HG02885 (cell line): ENCODE measurements at regions not wholly inside any gene's neighbourhood (a gene's known extent, or its start where the extent isn't known, plus 50 kb on each side); places are given as distances from the start of the nearest gene placed in this dataset.

Experiments used
- ATAC-seq: cut with Tn5 transposase; IDR thresholded peaks from one replicate; pipeline ENCODE4 v1.9.1; 2021; ENCODE audit warnings: mild to moderate bottlenecking; ENCODE audit not compliant: unreplicated experiment, poor library complexity

GRCh38 chr16:50997679-50998078 is 153.4 kb downstream of the SALL1 start:
- no peak for ATAC-seq

- ATAC-seq, result no peak
These were observed 154.3 kb downstream of the SALL1 start for GRCh38 chr16:50996830-50997186.

- ATAC-seq, result no peak
These were observed 154.8 kb downstream of the SALL1 start for GRCh38 chr16:50996166-50996829.

- no peak for ATAC-seq
These were observed 156.1 kb downstream of the SALL1 start for GRCh38 chr16:50994995-50995394.

DNA sequence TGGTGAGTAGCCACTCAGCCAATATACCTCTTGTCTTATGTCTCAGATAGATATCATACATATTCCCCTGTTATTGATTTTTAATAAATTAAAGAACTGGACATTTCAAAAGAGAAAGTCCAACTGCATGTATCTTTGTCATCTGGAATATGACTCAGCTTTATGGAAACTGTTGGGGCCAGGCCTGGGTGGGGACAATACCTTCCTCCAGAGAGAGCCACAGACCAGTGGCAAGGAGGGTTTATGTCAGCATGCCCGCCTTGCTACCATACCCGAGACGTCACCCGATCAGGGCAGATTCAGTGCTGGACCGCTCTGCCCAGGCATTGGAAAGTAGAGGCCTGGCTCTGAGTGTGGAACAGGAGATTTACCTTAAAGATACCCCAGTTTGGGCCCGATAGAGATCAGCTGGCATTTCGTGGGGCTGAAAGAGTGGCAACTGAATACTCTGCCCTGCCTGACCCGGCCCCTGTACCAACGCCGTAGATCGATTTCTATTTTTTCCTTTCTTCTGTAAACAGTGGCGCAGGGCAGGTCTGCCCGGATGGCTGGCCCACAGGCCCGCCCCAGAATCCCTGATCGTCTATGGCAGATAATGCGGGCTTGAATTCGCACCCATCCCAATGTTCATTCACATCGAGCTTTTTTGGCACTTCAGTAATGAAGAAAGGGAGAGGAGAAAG is 158.6 kb downstream of the SALL1 start:
- ATAC-seq, result no peak

DNA sequence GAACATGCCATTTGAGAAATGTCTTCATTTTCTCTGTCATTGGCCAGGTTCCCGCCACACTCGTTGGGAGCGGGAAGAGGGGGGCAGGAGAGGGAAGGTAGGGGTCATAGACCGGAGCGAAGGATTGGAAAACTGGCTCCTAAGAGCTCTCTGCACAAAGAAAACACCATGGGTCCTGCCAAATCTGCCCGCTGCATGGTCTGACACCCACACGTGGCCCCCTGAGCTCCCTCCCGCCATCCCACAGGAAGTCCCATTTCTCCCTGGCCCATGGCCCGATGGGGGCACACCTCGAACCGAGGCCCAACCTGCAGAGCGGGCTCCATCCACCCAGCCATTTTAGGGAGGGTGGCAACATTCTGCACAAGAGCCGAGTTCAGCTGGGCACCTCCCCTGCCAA is 159.6 kb downstream of the SALL1 start:
- ATAC-seq, result no peak

DNA sequence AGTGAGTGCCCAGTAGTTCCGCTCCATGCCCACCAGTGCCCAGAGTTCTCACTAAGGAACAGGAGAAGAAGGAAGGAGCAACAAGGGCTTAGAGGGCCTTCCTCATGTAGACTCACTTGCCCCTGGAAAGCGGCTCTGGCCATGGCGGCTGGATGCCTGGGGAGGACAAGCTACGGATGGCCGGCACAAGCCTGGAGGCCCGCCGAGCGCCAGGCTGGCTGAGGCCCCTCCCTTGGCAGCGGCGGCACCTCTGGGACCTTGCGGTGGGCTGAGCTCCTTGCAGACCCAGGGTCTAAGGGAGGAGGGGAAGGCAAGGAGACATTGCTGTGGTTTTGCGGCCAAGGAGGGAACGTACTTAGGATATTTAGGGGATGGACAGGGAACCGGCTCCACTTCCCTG is 160.1 kb downstream of the SALL1 start:
- no peak for ATAC-seq

- no peak for ATAC-seq
These were observed 162.0 kb downstream of the SALL1 start for GRCh38 chr16:50989047-50989446.

DNA sequence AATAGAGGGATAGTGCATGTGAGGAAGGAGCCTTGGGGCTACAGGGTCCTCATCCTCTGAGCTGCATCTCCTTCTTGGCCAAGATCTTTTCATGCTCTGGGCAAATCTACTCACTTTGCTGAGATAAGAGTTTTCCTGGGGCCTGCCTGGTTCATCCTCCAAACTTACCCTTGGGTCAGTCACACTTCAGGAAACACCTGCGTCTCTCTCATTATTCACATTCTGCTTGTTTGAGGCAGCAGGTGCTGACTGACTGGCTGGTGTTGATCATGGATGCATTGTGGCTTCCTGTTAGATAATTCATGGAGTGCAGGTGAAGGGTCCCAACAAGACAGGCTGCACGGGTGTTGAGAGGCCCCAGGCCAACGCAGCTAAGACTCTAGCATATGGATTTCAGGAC is 162.6 kb downstream of the SALL1 start:
- no peak for ATAC-seq

- ATAC-seq, result no peak
These were observed 164.6 kb downstream of the SALL1 start for GRCh38 chr16:50986453-50986852.

GRCh38 chr16:50985733-50986132 is 165.3 kb downstream of the SALL1 start:
- no peak for ATAC-seq

DNA sequence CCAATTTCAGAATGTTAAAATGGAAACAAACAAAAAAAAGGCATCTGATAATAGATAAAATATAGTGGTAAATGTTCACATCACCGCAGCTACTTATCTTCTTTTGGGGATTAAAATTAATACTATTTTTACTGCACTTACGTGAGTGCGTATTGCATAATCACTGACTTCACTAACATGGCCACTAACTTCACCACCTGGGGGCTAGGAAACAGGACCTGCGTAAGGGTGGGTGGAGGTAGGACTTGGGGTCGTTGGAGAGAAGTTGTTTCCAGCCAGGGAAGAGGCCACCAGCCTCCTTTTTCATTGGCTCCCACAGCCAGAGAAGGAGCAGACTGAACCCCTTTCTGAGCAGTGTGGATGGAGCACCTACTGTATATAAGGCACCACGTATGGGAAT is 166.4 kb downstream of the SALL1 start:
- ATAC-seq, result no peak

- ATAC-seq, result no peak
These were observed 168.3 kb downstream of the SALL1 start for GRCh38 chr16:50982808-50983207.

GRCh38 chr16:50981951-50982350 is 169.1 kb downstream of the SALL1 start:
- ATAC-seq, result no peak

DNA sequence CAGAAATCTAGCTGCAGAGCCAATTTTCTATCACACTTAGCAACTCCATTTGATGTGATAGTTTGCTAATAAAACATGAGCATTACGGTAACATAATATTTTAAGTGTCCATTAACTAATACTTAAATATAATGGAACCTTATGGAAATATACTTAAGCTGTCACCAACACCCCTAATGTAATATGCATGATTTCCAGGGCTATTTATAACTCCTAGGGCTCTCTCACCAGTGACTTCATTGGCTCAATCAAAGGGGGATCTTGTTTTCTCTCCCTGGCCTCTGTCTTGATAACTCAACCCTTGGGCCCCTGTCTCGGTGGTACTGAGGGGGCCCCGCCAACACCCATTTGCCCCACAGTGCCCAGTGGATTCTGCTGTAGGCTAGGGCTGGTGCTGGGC is 170.4 kb downstream of the SALL1 start:
- ATAC-seq, result no peak

- no peak for ATAC-seq
These were observed 171.1 kb downstream of the SALL1 start for GRCh38 chr16:50979806-50980620.

- ATAC-seq, result no peak
These were observed 173.9 kb downstream of the SALL1 start for GRCh38 chr16:50977138-50977537.

- ATAC-seq, result no peak
These were observed 176.5 kb downstream of the SALL1 start for GRCh38 chr16:50974438-50975036.

- no peak for ATAC-seq
These were observed 178.2 kb downstream of the SALL1 start for GRCh38 chr16:50972876-50973275.

DNA sequence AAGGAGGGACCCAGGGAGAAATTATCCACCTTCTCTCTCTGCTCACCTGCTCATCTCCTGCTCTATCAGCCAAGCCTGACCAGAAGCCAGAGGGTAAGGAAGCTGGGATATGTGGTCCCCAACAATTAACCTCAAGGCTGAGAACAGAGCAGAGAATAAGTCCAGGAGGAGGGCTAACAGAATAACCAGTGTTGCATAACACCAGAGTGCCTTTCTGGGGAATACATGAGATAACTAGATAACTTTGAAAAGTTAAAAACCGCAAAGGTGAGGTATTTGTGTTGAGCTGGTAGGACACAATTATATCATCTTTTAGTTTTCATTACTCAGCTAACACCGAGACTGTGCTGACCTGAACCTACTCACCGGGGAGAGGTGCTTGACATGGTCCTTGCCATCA is 180.8 kb downstream of the SALL1 start:
- ATAC-seq, result no peak
